Stomach (tissue), 8 donors: ENCODE measurements at regions not wholly inside any gene's neighbourhood (a gene's known extent, or its start where the extent isn't known, plus 50 kb on each side); places are given as distances from the start of the nearest gene placed in this dataset.
"Not testable (repeated sequence)": the region's sequence is repeated elsewhere in the genome, so short reads cannot be mapped to it uniquely, and the experiment has no call there.

Source experiments
- DNase-seq, 2 donors: peaks; one replicate each; pipeline versions ENCODE4 v3.0.0 to v3.0.0-alpha.2; 2013 to 2019
- H3K27ac ChIP-seq, 5 donors: fragments of 200-600 bp in 4 of 5; sonication (generic) in 4 of 5; one replicate each; pipeline ENCODE4 v1.5.1; 2013 to 2019; ENCODE audit warnings: mild to moderate bottlenecking in 1 of 5, moderate library complexity in 1 of 5
- H3K27me3 ChIP-seq, 3 donors: fragments of 200-600 bp; sonication (generic); one replicate each; pipeline ENCODE4 v1.5.1; 2017 to 2019; ENCODE audit warnings: mixed run types in 1 of 3
- H3K36me3 ChIP-seq, 4 donors: fragments of 200-600 bp; sonication (generic); 1 replicate in 3 of 4; 2 replicates in 1 of 4; pipeline ENCODE4 v1.5.1; 2016 to 2019
- H3K4me1 ChIP-seq, 4 donors: fragments of 200-600 bp; sonication (generic); one replicate each; pipeline ENCODE4 v1.5.1; 2016 to 2019
- H3K4me3 ChIP-seq, 4 donors: fragments of 200-600 bp; sonication (generic) in 3 of 4; one replicate each; pipeline ENCODE4 v1.5.1; 2016 to 2019; ENCODE audit warnings: mild to moderate bottlenecking in 1 of 4
- H3K9me3 ChIP-seq, 4 donors: fragments of 200-600 bp; sonication (generic); one replicate each; pipeline ENCODE4 v1.5.1; 2016 to 2019
- EP300 ChIP-seq: sonication (generic); formaldehyde crosslinking; IDR thresholded peaks from one replicate; pipeline ENCODE4 v1.6.1; 2017; ENCODE audit warnings: antibody characterized with exemption
- POLR2A ChIP-seq, 4 donors: fragments of 450-650 bp; IDR thresholded peaks; one replicate each; pipeline ENCODE4 v1.6.1; 2016; ENCODE audit warnings: antibody characterized with exemption in 4 of 4, control low read depth in 2 of 4, mild to moderate bottlenecking in 1 of 4, moderate library complexity in 1 of 4
- POLR2AphosphoS5 ChIP-seq, 3 donors: sonication (generic); formaldehyde crosslinking; IDR thresholded peaks; one replicate each; pipeline ENCODE4 v1.6.1; 2016; ENCODE audit warnings: antibody characterized with exemption in 3 of 3
- WGBS, 5 donors: extraction: QIAGEN DNeasy Blood & Tissue Kit in 3 of 5; methylation state at CpG; one replicate each; pipeline versions ENCODE4 v1.1.5 to v1.1.7; 2013 to 2018; 5-methylcytosine and 5-hydroxymethylcytosine counted together
- intact Hi-C: fragments of 100-400 bp; cut with DNase I; formaldehyde crosslinking; loops from one replicate; pipeline ENCODE4 v1.15.1; 2023; ENCODE audit warnings: low total_unique reads
- TF ChIP-seq, protein P1 (sequence below), 7 experiments: fragments of 450-650 bp in 4 of 7; fragments of 200-600 bp in 3 of 7; sonication (generic) in 3 of 7; IDR thresholded peaks; one replicate each; pipeline ENCODE4 v1.5.1; 2016 to 2019; ENCODE audit warnings: antibody characterized with exemption in 7 of 7, control low read depth in 2 of 7, mild to moderate bottlenecking in 1 of 7
- donor health status: healthy with polysubstance abuse.
- donor health status: Bipolar disorder and iron deficiency.
- donor health status: healthy.

GRCh38 chr1:94757931-94758330 lies 62.2 kb upstream of the SLC44A3 start:
- intact Hi-C loops = no loop called here
- no peaks in the 10 kb centered on the region for H3K27me3 ChIP-seq
- DNase-seq = peak in 1 of 2 donors; percentile 74
- H3K36me3 ChIP-seq = no peaks in the 10 kb centered on the region
- H3K4me3 ChIP-seq = no peak overlapping the region
- TF ChIP-seq POLR2AphosphoS5 (IDR thresholded peaks at IDR 0.05) (peak in 1 of 3 donors; percentile 37), POLR2A (IDR thresholded peaks at IDR 0.05) (no peak)
- 57 to 66% (median 63%) methylated on average over 7 of the region's 7 CpGs for WGBS, 5 donors
- H3K4me1 ChIP-seq = peaks cover 10 to 38% (median 25%) of the 10 kb centered on the region in 4 donors
- peak overlapping the region in 3 of 5 donors; percentile 0 to 44 (median 43) for H3K27ac ChIP-seq
- no peaks in the 10 kb centered on the region for H3K9me3 ChIP-seq

- Histone ChIP-seq H3K4me3 (no peak overlapping the region), H3K4me1 (peaks cover 10 to 38% (median 25%) of the 10 kb centered on the region in 4 donors), H3K36me3 (no peaks in the 10 kb centered on the region), H3K27ac (peak overlapping the region in 3 of 5 donors; percentile 24 to 34 (median 26)), H3K9me3 (no peaks in the 10 kb centered on the region), H3K27me3 (no peaks in the 10 kb centered on the region)
- 51 to 63% (median 62%) methylated on average over 7 of the region's 7 CpGs for WGBS, 5 donors
- no peak for TF ChIP-seq POLR2A (IDR thresholded peaks at IDR 0.05)
- peak in 2 of 3 donors; percentile 34 to 35 for TF ChIP-seq POLR2AphosphoS5 (IDR thresholded peaks at IDR 0.05)
- intact Hi-C loops = no loop called here
- peak in 1 of 2 donors; percentile 75 for DNase-seq
Measured at GRCh38 chr1:94755675-94756074, 64.5 kb upstream of the SLC44A3 start.

- peaks cover 10 to 38% (median 25%) of the 10 kb centered on the region in 4 donors for H3K4me1 ChIP-seq
- H3K4me3 ChIP-seq, H3K36me3 ChIP-seq, DNase-seq, H3K9me3 ChIP-seq, intact Hi-C loops, H3K27me3 ChIP-seq: not testable (repeated sequence)
- H3K27ac ChIP-seq = peak overlapping the region in 2 of 5 donors; percentile 34 to 57
- WGBS, 5 donors = 86 to 97% (median 89%) methylated on average over 3 of the region's 3 CpGs
Measured at GRCh38 chr1:94755016-94755415, 65.1 kb upstream of the SLC44A3 start.

- H3K36me3 ChIP-seq = no peaks in the 10 kb centered on the region
- TF ChIP-seq, protein P1, sequence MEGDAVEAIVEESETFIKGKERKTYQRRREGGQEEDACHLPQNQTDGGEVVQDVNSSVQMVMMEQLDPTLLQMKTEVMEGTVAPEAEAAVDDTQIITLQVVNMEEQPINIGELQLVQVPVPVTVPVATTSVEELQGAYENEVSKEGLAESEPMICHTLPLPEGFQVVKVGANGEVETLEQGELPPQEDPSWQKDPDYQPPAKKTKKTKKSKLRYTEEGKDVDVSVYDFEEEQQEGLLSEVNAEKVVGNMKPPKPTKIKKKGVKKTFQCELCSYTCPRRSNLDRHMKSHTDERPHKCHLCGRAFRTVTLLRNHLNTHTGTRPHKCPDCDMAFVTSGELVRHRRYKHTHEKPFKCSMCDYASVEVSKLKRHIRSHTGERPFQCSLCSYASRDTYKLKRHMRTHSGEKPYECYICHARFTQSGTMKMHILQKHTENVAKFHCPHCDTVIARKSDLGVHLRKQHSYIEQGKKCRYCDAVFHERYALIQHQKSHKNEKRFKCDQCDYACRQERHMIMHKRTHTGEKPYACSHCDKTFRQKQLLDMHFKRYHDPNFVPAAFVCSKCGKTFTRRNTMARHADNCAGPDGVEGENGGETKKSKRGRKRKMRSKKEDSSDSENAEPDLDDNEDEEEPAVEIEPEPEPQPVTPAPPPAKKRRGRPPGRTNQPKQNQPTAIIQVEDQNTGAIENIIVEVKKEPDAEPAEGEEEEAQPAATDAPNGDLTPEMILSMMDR (IDR thresholded peaks at IDR 0.05) = no peak
- TF ChIP-seq EP300 = no peak
- TF ChIP-seq POLR2A (IDR thresholded peaks at IDR 0.05) = no peak
- no peak for TF ChIP-seq POLR2AphosphoS5 (IDR thresholded peaks at IDR 0.05)
- intact Hi-C loops = no loop called here
- H3K4me1 ChIP-seq = peaks cover 10 to 38% (median 25%) of the 10 kb centered on the region in 4 donors
- H3K4me3 ChIP-seq = no peak overlapping the region
- 51 to 78% (median 73%) methylated on average over 4 of the region's 4 CpGs for WGBS, 5 donors
- H3K27ac ChIP-seq = peak overlapping the region in 4 of 5 donors; percentile 29 to 60 (median 46)
- no peaks in the 10 kb centered on the region for H3K27me3 ChIP-seq
- peaks cover 0 to 1% (median 0%) of the 10 kb centered on the region in 4 donors for H3K9me3 ChIP-seq
- no peak for DNase-seq
Measured at GRCh38 chr1:94754570-94754969, 65.6 kb upstream of the SLC44A3 start.

GRCh38 chr1:94754095-94754494 lies 66.1 kb upstream of the SLC44A3 start:
- TF ChIP-seq POLR2AphosphoS5 (IDR thresholded peaks at IDR 0.05) (no peak), POLR2A (IDR thresholded peaks at IDR 0.05) (no peak), EP300 (no peak)
- TF ChIP-seq, protein P1 (IDR thresholded peaks at IDR 0.05) = no peak
- H3K4me1 ChIP-seq = peaks cover 10 to 38% (median 25%) of the 10 kb centered on the region in 4 donors
- no peak for DNase-seq
- H3K36me3 ChIP-seq = no peaks in the 10 kb centered on the region
- WGBS, 5 donors = 57 to 67% (median 60%) methylated on average over 2 of the region's 2 CpGs
- peak overlapping the region in 4 of 5 donors; percentile 29 to 60 (median 46) for H3K27ac ChIP-seq
- peaks cover 0 to 3% (median 0%) of the 10 kb centered on the region in 4 donors for H3K9me3 ChIP-seq
- H3K27me3 ChIP-seq = no peaks in the 10 kb centered on the region
- no peak overlapping the region for H3K4me3 ChIP-seq
- intact Hi-C loops = no loop called here
